ENCODE measurements at regions not wholly inside any gene's neighbourhood (a gene's known extent, or its start where the extent isn't known, plus 50 kb on each side); places are given as distances from the start of the nearest gene placed in this dataset.
"Not testable (repeated sequence)": the region's sequence is repeated elsewhere in the genome, so short reads cannot be mapped to it uniquely, and the experiment has no call there.

DNA sequence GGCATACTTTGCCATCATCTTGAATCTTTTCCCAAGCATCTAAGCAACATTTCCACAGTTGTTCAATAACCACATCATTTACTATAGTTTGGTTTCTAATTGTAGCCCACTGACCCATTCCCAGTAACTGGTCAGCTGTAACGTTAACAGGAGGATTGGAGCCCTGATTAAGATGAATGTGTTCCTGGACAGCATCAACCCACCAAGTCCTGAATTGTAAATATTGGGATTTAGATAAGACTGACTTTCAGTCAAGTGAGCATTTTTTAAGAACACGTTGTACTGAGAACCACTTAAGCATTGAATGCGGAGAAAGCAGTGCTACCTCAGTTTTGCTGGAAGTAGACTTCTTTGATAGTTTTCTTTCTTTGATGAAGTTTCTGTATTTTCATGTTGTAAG lies 53.3 kb upstream of the ARL4D start:
- 38 to 44% methylated on average over 3 of the region's 3 CpGs for WGBS, 2 donors
- H3K27me3 ChIP-seq (ENCODE audit: control insufficient read depth in 1 of 2, insufficient read depth in 2 of 2, low read length in 1 of 2); H3K4me1 ChIP-seq (ENCODE audit: control insufficient read depth in 1 of 2, insufficient read depth in 2 of 2, low read length in 2 of 2); intact Hi-C loops (cut with DNase I); DNase-seq; H3K36me3 ChIP-seq (ENCODE audit: control insufficient read depth in 1 of 2, insufficient read depth in 2 of 2, low read length in 1 of 2); ATAC-seq (ENCODE audit: low FRiP score); H3K27ac ChIP-seq (ENCODE audit: low read depth in 1 of 2, low read length in 2 of 2); H3K4me3 ChIP-seq (ENCODE audit: low read length in 2 of 2): not testable (repeated sequence)
- H3K9me3 ChIP-seq (ENCODE audit: control insufficient read depth, low read length), result peaks cover 17% of the 10 kb centered on the region

DNA sequence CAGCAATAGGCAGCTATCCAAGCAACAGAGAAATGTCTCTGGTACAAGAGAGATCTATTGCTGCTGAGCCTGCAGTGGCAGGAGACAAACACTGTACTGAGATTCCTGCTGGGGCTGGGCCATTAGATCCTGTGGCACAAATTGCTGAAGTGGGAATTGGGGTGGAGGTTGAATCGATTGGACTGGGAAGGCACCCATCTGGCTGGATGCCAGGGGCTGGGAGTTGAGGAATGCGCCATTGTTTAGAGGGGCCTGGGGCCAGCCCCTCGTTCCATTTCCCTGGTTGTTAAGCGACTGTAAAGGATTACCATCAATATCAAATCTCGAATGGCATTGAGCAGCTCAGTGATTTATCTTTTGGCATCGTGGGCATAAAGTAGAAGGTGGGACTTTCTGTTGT lies 54.1 kb upstream of the ARL4D start:
- H3K9me3 ChIP-seq (ENCODE audit: control insufficient read depth, low read length), result peaks cover 16% of the 10 kb centered on the region
- H3K4me1 ChIP-seq (ENCODE audit: control insufficient read depth in 1 of 2, insufficient read depth in 2 of 2, low read length in 2 of 2), result no peaks in the 10 kb centered on the region
- H3K27ac ChIP-seq (ENCODE audit: low read depth in 1 of 2, low read length in 2 of 2), result no peak overlapping the region
- DNase-seq, result no peak
- no peak overlapping the region for H3K4me3 ChIP-seq (ENCODE audit: low read length in 2 of 2)
- 40 to 49% methylated on average over 6 of the region's 6 CpGs for WGBS, 2 donors
- ATAC-seq (ENCODE audit: low FRiP score), result no peak
- intact Hi-C loops (cut with DNase I), result no loop called here
- no peaks in the 10 kb centered on the region for H3K27me3 ChIP-seq (ENCODE audit: control insufficient read depth in 1 of 2, insufficient read depth in 2 of 2, low read length in 1 of 2)
- no peaks in the 10 kb centered on the region for H3K36me3 ChIP-seq (ENCODE audit: control insufficient read depth in 1 of 2, insufficient read depth in 2 of 2, low read length in 1 of 2)

DNA sequence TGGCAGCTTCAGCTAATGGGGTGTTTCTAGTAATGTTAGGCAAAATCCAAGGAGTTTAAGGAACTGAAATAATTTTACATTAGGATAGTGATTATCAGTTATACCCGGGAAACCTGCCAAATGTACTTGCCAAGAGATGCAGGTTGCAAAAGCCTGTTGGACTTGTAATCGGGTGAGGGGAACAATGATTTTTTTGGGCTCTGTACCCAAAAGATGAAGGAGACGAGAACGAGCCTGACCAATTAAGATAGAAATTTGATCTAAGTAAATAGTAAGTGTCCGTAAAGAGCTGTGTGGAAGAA lies 56.3 kb upstream of the ARL4D start:
- intact Hi-C loops (cut with DNase I), result no loop called here

DNA sequence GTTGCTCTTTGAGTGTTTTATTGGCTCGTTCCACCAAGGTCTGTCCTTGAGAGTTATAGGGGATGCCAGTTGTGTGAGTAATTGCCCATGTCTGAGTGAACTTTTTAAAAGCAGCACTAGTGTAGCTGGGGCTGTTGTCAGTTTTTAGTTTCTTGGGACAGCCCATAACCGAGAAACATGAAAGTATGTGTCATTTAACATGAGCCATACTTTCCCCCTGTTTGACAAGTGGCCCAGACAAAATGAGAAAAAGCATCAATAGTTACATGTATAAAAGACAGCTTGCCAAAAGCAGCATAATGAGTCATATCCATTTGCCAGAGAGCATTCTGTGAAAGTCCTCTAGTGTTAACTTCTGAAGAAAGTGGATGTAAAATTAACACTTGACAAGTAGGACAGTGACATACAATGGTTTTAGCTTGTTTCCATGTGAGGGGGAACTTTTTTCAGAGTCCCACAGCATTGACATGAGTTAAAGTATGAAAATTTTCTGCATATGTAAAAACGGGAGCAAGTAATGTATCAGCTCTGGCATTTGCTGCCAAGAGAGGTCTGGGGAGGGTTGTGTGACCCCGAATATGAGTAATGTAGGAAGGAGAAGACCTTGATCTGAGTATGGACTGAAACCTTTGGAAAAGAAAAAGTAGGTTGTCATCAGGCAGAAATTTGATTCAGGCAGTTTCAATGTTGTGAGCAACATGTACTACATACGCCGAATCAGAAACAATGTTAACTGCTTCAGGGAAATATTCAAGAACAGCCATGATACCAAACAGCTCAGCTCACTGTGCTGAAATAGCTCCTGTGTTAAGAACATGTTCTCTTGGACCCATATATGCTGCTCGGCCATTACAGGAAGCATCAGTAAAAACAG lies 56.8 kb upstream of the ARL4D start:
- no peak overlapping the region for H3K4me3 ChIP-seq (ENCODE audit: low read length in 2 of 2)
- H3K4me1 ChIP-seq (ENCODE audit: control insufficient read depth in 1 of 2, insufficient read depth in 2 of 2, low read length in 2 of 2), result no peaks in the 10 kb centered on the region
- 4 to 5% methylated on average over 7 of the region's 7 CpGs for WGBS, 2 donors
- intact Hi-C loops (cut with DNase I), result no loop called here
- DNase-seq (no peak), ATAC-seq (ENCODE audit: low FRiP score) (no peak)
- no peaks in the 10 kb centered on the region for H3K36me3 ChIP-seq (ENCODE audit: control insufficient read depth in 1 of 2, insufficient read depth in 2 of 2, low read length in 1 of 2)
- H3K9me3 ChIP-seq (ENCODE audit: control insufficient read depth, low read length), result no peaks in the 10 kb centered on the region
- H3K27ac ChIP-seq (ENCODE audit: low read depth in 1 of 2, low read length in 2 of 2), result no peak overlapping the region
- no peaks in the 10 kb centered on the region for H3K27me3 ChIP-seq (ENCODE audit: control insufficient read depth in 1 of 2, insufficient read depth in 2 of 2, low read length in 1 of 2)

More for the DNA sequence above, 56.3 kb upstream of the ARL4D start:
- Histone ChIP-seq H3K36me3 (ENCODE audit: control insufficient read depth in 1 of 2, insufficient read depth in 2 of 2, low read length in 1 of 2) (no peaks in the 10 kb centered on the region), H3K9me3 (ENCODE audit: control insufficient read depth, low read length) (peaks cover 3% of the 10 kb centered on the region), H3K27ac (ENCODE audit: low read depth in 1 of 2, low read length in 2 of 2) (no peak overlapping the region), H3K4me1 (ENCODE audit: control insufficient read depth in 1 of 2, insufficient read depth in 2 of 2, low read length in 2 of 2) (no peaks in the 10 kb centered on the region), H3K27me3 (ENCODE audit: control insufficient read depth in 1 of 2, insufficient read depth in 2 of 2, low read length in 1 of 2) (no peaks in the 10 kb centered on the region), H3K4me3 (ENCODE audit: low read length in 2 of 2) (no peak overlapping the region)
- 10 to 13% methylated on average over 5 of the region's 5 CpGs for WGBS, 2 donors
- no peak for ATAC-seq (ENCODE audit: low FRiP score)
- DNase-seq, result no peak

DNA sequence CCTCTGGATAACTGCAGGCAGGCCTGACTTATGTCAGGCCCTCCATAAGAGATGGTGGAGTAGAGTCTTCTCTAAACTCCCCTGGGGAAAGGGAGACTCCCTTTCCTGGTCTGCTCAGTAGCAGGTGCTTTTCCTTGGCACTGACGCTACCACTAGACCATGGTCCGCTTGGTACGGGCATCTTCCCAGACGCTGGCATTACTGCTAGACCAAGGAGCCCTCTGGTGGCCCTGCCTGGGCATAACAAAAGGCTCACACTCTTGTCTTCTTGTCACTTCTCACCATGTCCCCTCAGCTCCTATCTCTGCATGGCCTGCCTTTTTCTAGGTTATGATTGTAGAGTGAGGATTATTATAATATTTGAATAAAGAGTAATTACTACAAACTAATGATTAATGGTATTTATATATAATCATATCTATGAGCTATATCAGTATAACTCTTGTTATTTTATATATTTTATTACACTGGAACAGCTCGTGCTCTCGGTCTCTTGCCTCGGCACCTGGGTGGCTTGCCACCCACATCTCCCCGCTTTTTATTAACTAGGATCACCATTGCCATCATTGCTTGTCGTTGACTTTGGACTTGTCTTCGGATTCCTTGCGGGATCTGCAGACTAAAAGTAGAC lies 59.8 kb upstream of the ARL4D start:
- H3K4me1 ChIP-seq (ENCODE audit: control insufficient read depth in 1 of 2, insufficient read depth in 2 of 2, low read length in 2 of 2), result no peaks in the 10 kb centered on the region
- intact Hi-C loops (cut with DNase I), result no loop called here
- no peaks in the 10 kb centered on the region for H3K9me3 ChIP-seq (ENCODE audit: control insufficient read depth, low read length)
- no peak overlapping the region for H3K4me3 ChIP-seq (ENCODE audit: low read length in 2 of 2)
- ATAC-seq (ENCODE audit: low FRiP score) (no peak), DNase-seq (peak; percentile 86 to 89)
- H3K27me3 ChIP-seq (ENCODE audit: control insufficient read depth in 1 of 2, insufficient read depth in 2 of 2, low read length in 1 of 2), result no peaks in the 10 kb centered on the region
- 44% methylated on average over 11 of the region's 11 CpGs for WGBS, 2 donors
- no peaks in the 10 kb centered on the region for H3K36me3 ChIP-seq (ENCODE audit: control insufficient read depth in 1 of 2, insufficient read depth in 2 of 2, low read length in 1 of 2)
- no peak overlapping the region for H3K27ac ChIP-seq (ENCODE audit: low read depth in 1 of 2, low read length in 2 of 2)

DNA sequence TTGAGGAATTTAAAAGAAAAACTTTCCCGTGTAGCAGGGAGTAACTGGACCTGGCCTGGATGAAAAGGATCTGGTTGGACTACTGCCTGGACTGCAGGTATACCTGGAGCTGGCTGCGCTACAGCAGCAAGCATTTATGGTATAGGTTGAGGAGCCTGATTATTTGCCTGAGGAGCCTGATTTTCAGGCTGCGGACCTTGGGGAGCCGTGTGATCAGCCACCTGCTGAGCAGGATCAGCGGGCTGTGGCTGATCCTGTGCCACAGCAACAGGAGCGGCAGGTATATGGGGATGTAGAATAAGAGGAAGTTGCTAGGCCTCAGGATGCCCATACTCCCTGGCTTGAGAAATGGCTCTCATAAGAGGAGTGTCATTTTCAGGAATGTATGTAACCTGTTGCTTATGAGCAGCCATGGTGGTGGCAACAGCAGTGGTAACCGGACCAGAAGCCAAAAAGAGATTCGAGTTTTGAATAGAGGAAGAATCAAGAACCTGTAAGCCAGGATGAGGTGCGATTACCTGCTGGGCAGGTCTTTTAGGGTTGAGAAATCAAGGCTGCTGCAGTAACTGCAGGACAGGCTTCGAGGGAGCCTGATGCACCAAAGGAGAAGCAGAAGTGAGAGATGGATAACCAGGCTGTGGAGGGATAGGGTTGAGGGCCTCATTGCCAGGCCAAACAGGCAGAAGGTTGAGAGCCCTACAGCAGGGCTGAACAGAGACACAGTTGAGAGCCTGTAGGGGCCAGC lies 60.9 kb upstream of the ARL4D start:
- H3K27me3 ChIP-seq (ENCODE audit: control insufficient read depth in 1 of 2, insufficient read depth in 2 of 2, low read length in 1 of 2), result no peaks in the 10 kb centered on the region
- no peak overlapping the region for H3K4me3 ChIP-seq (ENCODE audit: low read length in 2 of 2)
- no peaks in the 10 kb centered on the region for H3K4me1 ChIP-seq (ENCODE audit: control insufficient read depth in 1 of 2, insufficient read depth in 2 of 2, low read length in 2 of 2)
- 86 to 91% methylated on average over 10 of the region's 10 CpGs for WGBS, 2 donors
- no peak overlapping the region for H3K27ac ChIP-seq (ENCODE audit: low read depth in 1 of 2, low read length in 2 of 2)
- no peaks in the 10 kb centered on the region for H3K36me3 ChIP-seq (ENCODE audit: control insufficient read depth in 1 of 2, insufficient read depth in 2 of 2, low read length in 1 of 2)
- DNase-seq (no peak), ATAC-seq (ENCODE audit: low FRiP score) (no peak)
- no peaks in the 10 kb centered on the region for H3K9me3 ChIP-seq (ENCODE audit: control insufficient read depth, low read length)
- intact Hi-C loops (cut with DNase I), result no loop called here

DNA sequence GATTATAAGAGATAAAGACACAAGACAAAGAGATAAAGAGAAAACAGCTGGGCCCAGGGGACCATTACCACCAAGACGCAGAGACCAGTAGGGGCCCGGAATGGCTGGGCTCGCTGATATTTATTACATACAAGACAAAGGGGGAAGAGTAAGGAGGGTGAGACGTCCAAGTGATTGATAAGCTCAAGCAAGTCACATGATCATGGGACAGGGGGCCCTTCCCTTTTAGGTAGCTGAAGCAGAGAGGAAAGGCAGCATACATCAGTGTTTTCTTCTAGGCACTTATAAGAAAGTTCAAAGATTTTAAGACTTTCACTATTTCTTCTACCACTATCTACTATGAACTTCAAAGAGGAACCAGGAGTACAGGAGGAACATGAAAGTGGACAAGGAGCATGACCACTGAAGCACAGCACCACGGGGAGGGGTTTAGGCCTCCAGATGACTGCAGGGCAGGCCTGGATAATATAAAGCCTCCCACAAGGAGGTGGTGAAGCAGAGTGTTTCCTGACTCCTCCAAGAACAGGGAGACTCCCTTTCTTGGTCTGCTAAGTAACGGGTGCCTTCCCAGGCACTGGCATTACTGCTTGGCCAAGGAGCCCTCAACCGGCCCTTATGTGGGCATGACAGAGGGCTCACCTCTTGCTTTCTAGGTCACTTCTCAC lies 63.9 kb upstream of the ARL4D start:
- Histone ChIP-seq H3K4me3 (ENCODE audit: low read length in 2 of 2) (no peak overlapping the region), H3K4me1 (ENCODE audit: control insufficient read depth in 1 of 2, insufficient read depth in 2 of 2, low read length in 2 of 2) (no peaks in the 10 kb centered on the region), H3K27ac (ENCODE audit: low read depth in 1 of 2, low read length in 2 of 2) (no peak overlapping the region), H3K27me3 (ENCODE audit: control insufficient read depth in 1 of 2, insufficient read depth in 2 of 2, low read length in 1 of 2) (no peaks in the 10 kb centered on the region), H3K36me3 (ENCODE audit: control insufficient read depth in 1 of 2, insufficient read depth in 2 of 2, low read length in 1 of 2) (no peaks in the 10 kb centered on the region), H3K9me3 (ENCODE audit: control insufficient read depth, low read length) (no peaks in the 10 kb centered on the region)
- intact Hi-C loops (cut with DNase I), result no loop called here
- DNase-seq, result no peak
- ATAC-seq (ENCODE audit: low FRiP score), result no peak
- 51 to 62% methylated on average over 7 of the region's 7 CpGs for WGBS, 2 donors

DNA sequence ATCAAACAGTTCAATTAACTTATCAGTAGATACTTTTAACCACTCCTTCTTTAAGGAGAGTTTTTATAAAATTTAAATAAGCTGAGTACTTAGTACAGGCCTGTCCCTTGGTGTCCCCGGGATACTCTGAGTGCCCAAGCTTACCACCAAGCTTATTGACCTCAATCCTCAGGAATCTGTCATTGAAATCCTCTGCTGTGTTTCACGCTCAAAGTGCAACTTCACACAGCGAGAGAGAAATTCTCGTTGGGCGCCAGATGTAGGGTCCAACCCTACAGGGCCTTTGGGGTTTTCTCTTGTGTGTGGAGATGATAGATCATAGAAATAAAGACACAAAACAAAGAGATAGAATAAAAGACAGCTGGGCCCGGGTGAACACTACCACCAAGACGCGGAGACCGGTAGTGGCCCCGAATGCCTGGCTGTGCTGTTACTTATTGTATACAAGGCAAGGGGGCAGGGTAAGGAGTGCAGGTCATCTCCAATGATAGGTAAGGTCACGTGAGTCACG lies 65.3 kb upstream of the ARL4D start:
- no peak for ATAC-seq (ENCODE audit: low FRiP score)

More for the DNA sequence above, 65.3 kb upstream of the ARL4D start:
- Histone ChIP-seq H3K36me3 (ENCODE audit: control insufficient read depth in 1 of 2, insufficient read depth in 2 of 2, low read length in 1 of 2) (no peaks in the 10 kb centered on the region), H3K9me3 (ENCODE audit: control insufficient read depth, low read length) (no peaks in the 10 kb centered on the region), H3K4me3 (ENCODE audit: low read length in 2 of 2) (no peak overlapping the region), H3K27ac (ENCODE audit: low read depth in 1 of 2, low read length in 2 of 2) (no peak overlapping the region), H3K4me1 (ENCODE audit: control insufficient read depth in 1 of 2, insufficient read depth in 2 of 2, low read length in 2 of 2) (no peaks in the 10 kb centered on the region), H3K27me3 (ENCODE audit: control insufficient read depth in 1 of 2, insufficient read depth in 2 of 2, low read length in 1 of 2) (no peaks in the 10 kb centered on the region)
- intact Hi-C loops (cut with DNase I), result no loop called here
- DNase-seq, result no peak
- WGBS, 2 donors, result 83 to 87% methylated on average over 12 of the region's 12 CpGs

All from aorta (tissue), 5 donors.